ENCODE measurements at regions not wholly inside any gene's neighbourhood (a gene's known extent, or its start where the extent isn't known, plus 50 kb on each side); places are given as distances from the start of the nearest gene placed in this dataset.

GRCh38 chr10:18859659-18860058, 188.9 kb upstream of the MALRD1 start:
- H3K36me3 ChIP-seq (ENCODE audit: control insufficient read depth, insufficient read depth, low read length): no peaks in the 10 kb centered on the region
- DNase-seq (ENCODE audit: low read depth): no peak
- TF ChIP-seq CTCF (IDR thresholded peaks at IDR 0.05; ENCODE audit: insufficient read depth, low read length, poor library complexity, severe bottlenecking): no peak

DNA sequence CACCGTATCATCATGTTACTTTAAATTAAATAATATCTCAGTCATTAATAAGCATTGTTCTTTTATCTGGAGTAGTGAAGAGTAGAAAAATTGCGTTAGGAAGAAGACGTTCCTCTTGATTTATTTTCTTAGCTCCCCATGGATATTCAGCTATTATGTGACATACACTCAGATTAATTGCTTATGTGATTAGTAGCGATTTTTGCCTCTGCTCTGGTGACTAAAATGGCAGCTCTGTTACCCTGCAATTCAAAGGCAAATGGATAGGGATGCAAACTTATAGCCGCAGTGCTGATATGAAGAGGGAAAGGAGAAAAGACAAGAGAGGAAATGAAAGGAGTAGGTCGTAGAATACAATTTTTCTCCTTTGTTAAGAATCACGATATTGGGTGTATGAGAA, 188.4 kb upstream of the MALRD1 start:
- no peak for TF ChIP-seq CTCF (IDR thresholded peaks at IDR 0.05; ENCODE audit: insufficient read depth, low read length, poor library complexity, severe bottlenecking)
- Histone ChIP-seq H3K4me3 (ENCODE audit: low read depth, low read length) (no peak overlapping the region), H3K27me3 (ENCODE audit: control insufficient read depth, insufficient read depth, low read length) (no peaks in the 10 kb centered on the region), H3K36me3 (ENCODE audit: control insufficient read depth, insufficient read depth, low read length) (no peaks in the 10 kb centered on the region)
- no peak for DNase-seq (ENCODE audit: low read depth)

More at GRCh38 chr10:18859659-18860058, 188.9 kb upstream of the MALRD1 start:
- no peak overlapping the region for H3K4me3 ChIP-seq (ENCODE audit: low read depth, low read length)
- no peaks in the 10 kb centered on the region for H3K27me3 ChIP-seq (ENCODE audit: control insufficient read depth, insufficient read depth, low read length)

- no peak for TF ChIP-seq CTCF (IDR thresholded peaks at IDR 0.05; ENCODE audit: insufficient read depth, low read length, poor library complexity, severe bottlenecking)
- Histone ChIP-seq H3K4me3 (ENCODE audit: low read depth, low read length) (no peak overlapping the region), H3K27me3 (ENCODE audit: control insufficient read depth, insufficient read depth, low read length) (no peaks in the 10 kb centered on the region), H3K36me3 (ENCODE audit: control insufficient read depth, insufficient read depth, low read length) (no peaks in the 10 kb centered on the region)
- DNase-seq (ENCODE audit: low read depth): no peak
These were observed 187.9 kb upstream of the MALRD1 start for GRCh38 chr10:18860631-18861240.

GRCh38 chr10:18861382-18861781, 187.2 kb upstream of the MALRD1 start:
- Histone ChIP-seq H3K36me3 (ENCODE audit: control insufficient read depth, insufficient read depth, low read length) (no peaks in the 10 kb centered on the region), H3K27me3 (ENCODE audit: control insufficient read depth, insufficient read depth, low read length) (no peaks in the 10 kb centered on the region), H3K4me3 (ENCODE audit: low read depth, low read length) (no peak overlapping the region)
- no peak for DNase-seq (ENCODE audit: low read depth)
- TF ChIP-seq CTCF (IDR thresholded peaks at IDR 0.05; ENCODE audit: insufficient read depth, low read length, poor library complexity, severe bottlenecking): no peak

DNA sequence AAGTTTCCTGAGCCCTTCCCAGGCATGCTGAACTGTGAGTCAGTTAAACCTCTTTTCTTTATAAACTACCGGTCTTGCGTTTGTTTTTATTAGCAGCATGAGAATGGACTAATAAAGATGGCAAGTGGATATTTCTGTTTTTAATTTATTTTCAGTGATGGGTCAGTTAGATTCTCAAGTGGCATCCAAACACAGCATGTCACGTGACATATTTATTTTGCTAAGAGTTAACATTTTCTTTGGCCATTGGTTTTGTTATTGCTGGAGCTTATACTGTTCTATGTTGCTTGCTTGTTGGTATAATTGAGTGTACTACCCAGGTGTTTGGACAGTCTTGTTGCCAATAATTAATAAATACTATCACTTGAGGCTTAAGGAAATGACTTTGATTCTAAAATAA, 181.7 kb upstream of the MALRD1 start:
- Histone ChIP-seq H3K27me3 (ENCODE audit: control insufficient read depth, insufficient read depth, low read length) (no peaks in the 10 kb centered on the region), H3K4me3 (ENCODE audit: low read depth, low read length) (no peak overlapping the region), H3K36me3 (ENCODE audit: control insufficient read depth, insufficient read depth, low read length) (no peaks in the 10 kb centered on the region)
- no peak for DNase-seq (ENCODE audit: low read depth)
- TF ChIP-seq CTCF (IDR thresholded peaks at IDR 0.05; ENCODE audit: insufficient read depth, low read length, poor library complexity, severe bottlenecking): no peak

- TF ChIP-seq CTCF (IDR thresholded peaks at IDR 0.05; ENCODE audit: insufficient read depth, low read length, poor library complexity, severe bottlenecking): no peak
- no peaks in the 10 kb centered on the region for H3K36me3 ChIP-seq (ENCODE audit: control insufficient read depth, insufficient read depth, low read length)
- DNase-seq (ENCODE audit: low read depth): no peak
- H3K4me3 ChIP-seq (ENCODE audit: low read depth, low read length): no peak overlapping the region
- H3K27me3 ChIP-seq (ENCODE audit: control insufficient read depth, insufficient read depth, low read length): no peaks in the 10 kb centered on the region
These were observed 179.7 kb upstream of the MALRD1 start for GRCh38 chr10:18868919-18869318.
